CD1c-positive myeloid dendritic cell (primary cell): ENCODE measurements at regions not wholly inside any gene's neighbourhood (a gene's known extent, or its start where the extent isn't known, plus 50 kb on each side); places are given as distances from the start of the nearest gene placed in this dataset.
"Not testable (repeated sequence)": the region's sequence is repeated elsewhere in the genome, so short reads cannot be mapped to it uniquely, and the experiment has no call there.

Experiments
- DNase-seq: peaks from one replicate; pipeline ENCODE4 v3.0.0-alpha.2; 2016; ENCODE audit errors: extremely low spot score

GRCh38 chr6:47407300-47408281 lies 70.0 kb upstream of the CD2AP start:
- DNase-seq = no peak

GRCh38 chr6:47413752-47414422 lies 63.7 kb upstream of the CD2AP start:
- peak; percentile 77 for DNase-seq

- peak; percentile 58 for DNase-seq
Observed at GRCh38 chr6:47414423-47415167, 63.0 kb upstream of the CD2AP start.

DNA sequence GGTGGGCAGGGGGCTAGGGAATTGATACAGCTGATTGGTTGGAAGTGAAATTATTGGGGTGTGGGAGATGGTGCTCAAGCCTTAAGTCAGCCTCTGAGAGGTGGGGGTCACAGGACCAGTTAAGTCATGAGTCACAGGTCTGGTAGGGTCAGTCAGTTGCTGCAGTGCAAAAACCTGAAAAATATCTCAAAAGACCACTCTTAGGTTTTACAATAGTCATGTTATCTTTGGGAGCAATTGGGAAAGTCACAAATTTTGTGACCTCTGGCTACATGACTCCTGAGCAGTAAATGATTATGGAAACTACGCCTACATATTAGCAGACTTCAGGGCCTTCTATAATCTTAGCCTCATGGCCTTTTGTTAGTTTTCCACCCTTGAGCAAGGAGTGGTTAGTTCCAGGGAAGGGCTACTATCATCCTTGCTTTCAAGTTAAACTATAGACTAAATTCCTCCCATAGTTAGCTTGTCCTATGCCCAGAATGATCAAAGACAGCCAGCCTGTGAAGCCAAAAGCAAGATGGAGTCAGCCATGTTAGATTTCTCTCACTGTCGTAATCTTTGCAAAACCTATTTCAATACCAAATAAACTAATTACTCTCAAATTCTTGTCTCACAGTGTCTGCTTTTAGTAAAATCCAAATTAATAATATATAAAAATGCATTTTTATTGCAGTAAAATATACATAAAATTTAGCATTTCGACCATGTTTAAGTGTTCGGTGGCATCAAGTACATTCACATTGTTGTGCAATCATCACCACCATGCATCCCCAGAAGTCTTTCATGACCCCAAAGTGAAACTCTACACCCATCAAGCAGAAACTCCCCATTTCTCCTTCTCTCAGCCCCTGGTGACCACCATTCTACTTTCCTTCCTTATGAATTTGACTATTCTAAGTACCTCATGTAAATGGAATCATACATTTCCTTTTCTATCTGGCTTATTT lies 60.9 kb upstream of the CD2AP start:
- DNase-seq = no peak

GRCh38 chr6:47419621-47420020 lies 58.0 kb upstream of the CD2AP start:
- no peak for DNase-seq

DNA sequence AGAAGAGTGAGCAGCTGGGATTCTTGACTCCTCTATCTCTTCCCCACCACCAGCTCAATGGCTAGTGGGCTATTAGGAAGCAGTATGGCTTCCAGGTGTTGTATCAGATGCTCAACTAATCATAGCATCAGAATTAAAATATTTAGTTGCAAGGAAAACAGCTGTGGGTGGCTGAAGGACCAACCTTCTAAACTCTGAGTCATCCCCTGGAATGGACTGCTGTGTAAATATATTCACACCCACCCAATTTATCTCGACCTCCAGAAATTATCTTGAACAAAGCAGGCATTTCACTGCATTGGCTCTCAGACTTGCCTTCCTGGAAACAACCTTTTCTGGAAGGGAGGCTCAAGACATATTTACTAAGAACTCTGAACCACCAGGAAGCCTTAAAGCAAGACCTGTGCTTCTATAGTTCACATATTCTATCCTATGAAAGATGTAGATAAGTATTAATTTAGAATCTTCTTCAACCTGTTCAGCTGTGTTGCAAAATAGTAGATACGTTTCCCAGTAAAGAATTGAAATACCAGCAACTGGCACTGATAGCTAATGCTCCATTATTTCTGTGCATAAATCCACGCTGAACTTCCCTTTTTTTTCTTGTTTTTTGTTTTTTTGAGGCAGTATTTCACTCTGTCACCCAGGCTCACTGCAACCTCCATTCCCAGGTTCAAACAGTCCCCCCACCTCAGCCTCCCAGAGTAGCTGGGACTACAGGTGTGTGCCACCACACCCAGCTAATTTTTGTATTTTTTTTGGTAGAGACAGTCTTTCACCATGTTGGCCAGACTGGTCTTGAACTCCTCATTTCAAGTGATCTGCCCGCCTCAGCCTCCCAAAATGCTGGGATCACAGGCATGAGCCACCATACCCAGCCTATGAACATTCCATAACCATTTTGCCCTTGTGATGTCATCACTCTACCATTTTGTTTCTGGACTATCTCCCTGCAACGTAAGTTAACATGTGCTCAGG lies 56.9 kb upstream of the CD2AP start:
- no peak for DNase-seq

GRCh38 chr6:47423079-47423478 lies 54.5 kb upstream of the CD2AP start:
- no peak for DNase-seq

GRCh38 chr6:47424436-47424836 lies 53.2 kb upstream of the CD2AP start:
- DNase-seq = no peak

- DNase-seq = not testable (repeated sequence)
Observed at GRCh38 chr6:47425724-47426123, 51.9 kb upstream of the CD2AP start.

DNA sequence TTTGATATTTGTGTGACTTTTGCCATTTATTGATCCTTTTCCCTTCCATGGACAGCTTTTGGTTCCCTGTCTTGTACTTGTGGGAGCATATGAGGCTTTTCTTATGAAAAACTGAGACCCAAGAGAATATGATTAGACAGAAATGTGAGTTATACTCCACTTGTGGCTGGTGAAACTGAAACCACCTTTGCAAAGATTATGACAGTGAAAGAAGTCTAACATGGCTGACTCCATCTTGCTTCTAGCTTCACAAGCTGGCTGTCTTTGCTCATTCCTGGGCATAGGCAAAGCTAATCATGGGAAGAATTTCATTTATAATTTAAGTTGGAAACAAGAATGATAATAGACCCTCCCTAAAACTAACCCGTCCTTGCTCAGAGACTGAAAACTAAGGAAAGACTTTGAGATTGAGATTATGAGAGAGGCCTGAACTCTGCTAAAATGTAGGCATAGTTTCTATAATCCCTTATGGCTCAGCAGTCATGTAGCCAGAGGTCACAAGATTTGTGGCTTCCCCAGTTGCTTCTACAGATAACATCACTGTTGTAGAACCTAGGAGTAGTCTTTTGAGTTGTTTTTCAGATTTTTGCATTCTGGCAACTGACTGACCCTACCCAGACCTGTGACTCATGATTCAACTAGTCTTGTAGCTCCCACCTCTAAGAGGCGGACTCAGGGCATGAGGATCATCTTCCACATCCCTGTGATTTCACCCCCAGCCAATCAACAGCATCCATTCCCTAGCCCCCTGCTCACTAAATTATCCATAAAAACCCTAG lies 50.9 kb upstream of the CD2AP start:
- DNase-seq = no peak

GRCh38 chr6:47427680-47428079 lies 49.9 kb upstream of the CD2AP start:
- DNase-seq = no peak
